Kidney (tissue), 13 donors: ENCODE measurements at regions not wholly inside any gene's neighbourhood (a gene's known extent, or its start where the extent isn't known, plus 50 kb on each side); places are given as distances from the start of the nearest gene placed in this dataset.
A peak's percentile ranks its signal among the peaks of the same experiment; 100 is the strongest.

Experiments
- DNase-seq, 5 donors: peaks; one replicate each; pipeline ENCODE4 v3.0.0-alpha.2; 2013 to 2020
- FAIRE-seq: peaks from 2 replicates; lab custom pipeline; 2012; peaks lifted over from hg19 to GRCh38; lab: Jason Lieb, UNC
- H3K27ac ChIP-seq, 2 donors: one replicate each; pipeline ENCODE4 v1.7.0; 2013; ENCODE audit warnings: low read depth in 2 of 2, low read length in 2 of 2, inconsistent platforms in 1 of 2
- H3K27me3 ChIP-seq: one replicate; pipeline ENCODE4 v1.7.1; 2013; ENCODE audit warnings: low read length, inconsistent platforms; ENCODE audit not compliant: control insufficient read depth, insufficient read depth
- H3K36me3 ChIP-seq, 3 donors: one replicate each; pipeline versions ENCODE4 v1.7.0 to v1.7.1; 2013; ENCODE audit warnings: low read length in 3 of 3, control low read depth in 1 of 3, inconsistent platforms in 1 of 3; ENCODE audit not compliant: insufficient read depth in 3 of 3, control insufficient read depth in 2 of 3
- H3K4me1 ChIP-seq, 3 donors: one replicate each; pipeline versions ENCODE4 v1.7.0 to v1.7.1; 2013; ENCODE audit warnings: low read length in 3 of 3, inconsistent platforms in 1 of 3, low read depth in 1 of 3; ENCODE audit not compliant: control insufficient read depth in 2 of 3, insufficient read depth in 2 of 3
- H3K4me3 ChIP-seq, 3 donors: one replicate each; pipeline versions ENCODE4 v1.7.0 to v1.8.1; 2013; ENCODE audit warnings: low read length in 3 of 3, control low read depth in 1 of 3, inconsistent platforms in 1 of 3
- H3K9ac ChIP-seq, 3 donors: one replicate each; pipeline versions ENCODE4 v1.7.0 to v1.7.1; 2013; ENCODE audit warnings: low read length in 3 of 3, control low read depth in 1 of 3, inconsistent platforms in 1 of 3
- H3K9me3 ChIP-seq, 3 donors: one replicate each; pipeline versions ENCODE4 v1.7.0 to v1.7.1; 2013; ENCODE audit warnings: low read length in 3 of 3, control low read depth in 1 of 3, inconsistent platforms in 1 of 3; ENCODE audit not compliant: control insufficient read depth in 2 of 3, insufficient read depth in 1 of 3
- intact Hi-C: fragments of 100-400 bp; cut with DNase I; formaldehyde crosslinking; loops from one replicate; pipeline ENCODE4 v1.11.1; 2022
- TF ChIP-seq, protein P1 (sequence below): IDR thresholded peaks from 3 replicates; pipeline ENCODE4 v1.5.1; 2012; ENCODE audit warnings: mild to moderate bottlenecking, moderate library complexity, borderline replicate concordance; ENCODE audit not compliant: insufficient read depth; ENCODE audit errors: extremely low read depth
- donor health status: control.
- donor health status: control.
- donor health status: control.
- donor health status: control.
- donor health status: control.
- donor health status: DM: yes; HTN: yes; CAD: no.
- donor health status: Normal renal cell carcinoma (clear cell type).

GRCh38 chr2:9763356-9764152, 79.7 kb upstream of the TAF1B start:
- Histone ChIP-seq H3K9me3 (no peaks in the 10 kb centered on the region), H3K27ac (no peak overlapping the region), H3K27me3 (no peaks in the 10 kb centered on the region), H3K4me3 (no peak overlapping the region), H3K36me3 (no peaks in the 10 kb centered on the region), H3K9ac (no peak overlapping the region), H3K4me1 (peaks cover 0 to 3% (median 2%) of the 10 kb centered on the region in 3 donors)
- FAIRE-seq (no peak), DNase-seq (no peak)
- intact Hi-C loops = no loop called here
- TF ChIP-seq, protein P1, sequence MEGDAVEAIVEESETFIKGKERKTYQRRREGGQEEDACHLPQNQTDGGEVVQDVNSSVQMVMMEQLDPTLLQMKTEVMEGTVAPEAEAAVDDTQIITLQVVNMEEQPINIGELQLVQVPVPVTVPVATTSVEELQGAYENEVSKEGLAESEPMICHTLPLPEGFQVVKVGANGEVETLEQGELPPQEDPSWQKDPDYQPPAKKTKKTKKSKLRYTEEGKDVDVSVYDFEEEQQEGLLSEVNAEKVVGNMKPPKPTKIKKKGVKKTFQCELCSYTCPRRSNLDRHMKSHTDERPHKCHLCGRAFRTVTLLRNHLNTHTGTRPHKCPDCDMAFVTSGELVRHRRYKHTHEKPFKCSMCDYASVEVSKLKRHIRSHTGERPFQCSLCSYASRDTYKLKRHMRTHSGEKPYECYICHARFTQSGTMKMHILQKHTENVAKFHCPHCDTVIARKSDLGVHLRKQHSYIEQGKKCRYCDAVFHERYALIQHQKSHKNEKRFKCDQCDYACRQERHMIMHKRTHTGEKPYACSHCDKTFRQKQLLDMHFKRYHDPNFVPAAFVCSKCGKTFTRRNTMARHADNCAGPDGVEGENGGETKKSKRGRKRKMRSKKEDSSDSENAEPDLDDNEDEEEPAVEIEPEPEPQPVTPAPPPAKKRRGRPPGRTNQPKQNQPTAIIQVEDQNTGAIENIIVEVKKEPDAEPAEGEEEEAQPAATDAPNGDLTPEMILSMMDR = no peak

- intact Hi-C loops = no loop called here
- TF ChIP-seq, protein P1 = no peak
- H3K4me1 ChIP-seq = peaks cover 0 to 2% (median 0%) of the 10 kb centered on the region in 3 donors
- no peak overlapping the region for H3K4me3 ChIP-seq
- H3K27me3 ChIP-seq = no peaks in the 10 kb centered on the region
- FAIRE-seq (no peak), DNase-seq (peak in 1 of 5 donors; percentile 30)
- H3K27ac ChIP-seq = no peak overlapping the region
- no peaks in the 10 kb centered on the region for H3K9me3 ChIP-seq
- no peaks in the 10 kb centered on the region for H3K36me3 ChIP-seq
- H3K9ac ChIP-seq = no peak overlapping the region
Measured at GRCh38 chr2:9764153-9764778, 79.0 kb upstream of the TAF1B start.

GRCh38 chr2:9765611-9766531, 77.4 kb upstream of the TAF1B start:
- Histone ChIP-seq H3K9me3 (no peaks in the 10 kb centered on the region), H3K27ac (no peak overlapping the region), H3K36me3 (no peaks in the 10 kb centered on the region), H3K9ac (no peak overlapping the region), H3K4me3 (no peak overlapping the region), H3K4me1 (peaks cover 0 to 8% (median 2%) of the 10 kb centered on the region in 3 donors), H3K27me3 (no peaks in the 10 kb centered on the region)
- intact Hi-C loops = no loop called here
- DNase-seq (peak in 1 of 5 donors; percentile 29), FAIRE-seq (no peak)
- TF ChIP-seq, protein P1 = no peak
